HCT116 (cell line): ENCODE measurements at regions not wholly inside any gene's neighbourhood (a gene's known extent, or its start where the extent isn't known, plus 50 kb on each side); places are given as distances from the start of the nearest gene placed in this dataset.

ENCODE experiments used
- ELF1 ChIP-seq: IDR thresholded peaks from 2 replicates; pipeline ENCODE4 v1.6.1; 2012; ENCODE audit warnings: low read depth, borderline replicate concordance
- EZH2 ChIP-seq: fragments of 200-600 bp; sonication (generic); IDR thresholded peaks from 2 replicates; pipeline ENCODE4 v1.6.1; 2017; ENCODE audit warnings: antibody characterized with exemption, mixed run types
- EZH2phosphoT487 ChIP-seq: fragments of 200-600 bp; IDR thresholded peaks from 2 replicates; pipeline ENCODE4 v1.6.1; 2018; ENCODE audit warnings: antibody characterized with exemption, borderline replicate concordance
- FOSL1 ChIP-seq: IDR thresholded peaks from 2 replicates; pipeline ENCODE4 v1.6.1; 2012; ENCODE audit warnings: low read depth
- POLR2A ChIP-seq: IDR thresholded peaks from 2 replicates; pipeline ENCODE4 v1.7.0; 2011; ENCODE audit warnings: borderline replicate concordance; ENCODE audit not compliant: insufficient read depth, insufficient read length; ENCODE audit errors: extremely low read depth
- TCF7L2 ChIP-seq: IDR thresholded peaks from 2 replicates; pipeline ENCODE4 v1.7.0; 2011; ENCODE audit warnings: borderline replicate concordance, inconsistent platforms; ENCODE audit not compliant: insufficient read depth, insufficient read length; ENCODE audit errors: extremely low read depth
- YY1 ChIP-seq: IDR thresholded peaks from 2 replicates; pipeline ENCODE4 v1.6.1; 2011; ENCODE audit warnings: low read length, low read depth, moderate library complexity, mild to moderate bottlenecking; ENCODE audit not compliant: insufficient replicate concordance; ENCODE audit errors: extremely low read depth
- ZBTB33 ChIP-seq: IDR thresholded peaks from 2 replicates; pipeline ENCODE4 v1.6.1; 2011; ENCODE audit warnings: mild to moderate bottlenecking, low read length, moderate library complexity; ENCODE audit not compliant: insufficient replicate concordance; ENCODE audit errors: extremely low read depth
- ZFX ChIP-seq: fragments of 450-650 bp; IDR thresholded peaks from 2 replicates; pipeline ENCODE4 v1.6.1; 2017
- TF ChIP-seq, protein P1 (sequence below), 3 experiments: fragments of 200-600 bp in 1 of 3; sonication (generic) in 1 of 3; IDR thresholded peaks in 2 of 3; conservative IDR thresholded peaks in 1 of 3; 2 replicates each; pipeline ENCODE4 v1.5.1; 2012 to 2017; ENCODE audit warnings: low read depth in 2 of 3, low read length in 2 of 3, antibody characterized with exemption in 1 of 3, borderline replicate concordance in 1 of 3, control low read depth in 1 of 3, mild to moderate bottlenecking in 1 of 3, mixed read lengths in 1 of 3, mixed run types in 1 of 3, moderate library complexity in 1 of 3; ENCODE audit not compliant: insufficient read depth in 1 of 3
- TF ChIP-seq, protein P2 (sequence below): IDR thresholded peaks from 2 replicates; pipeline ENCODE4 v1.6.1; 2012; ENCODE audit warnings: low read depth
- TF ChIP-seq, protein P3 (sequence below): IDR thresholded peaks from 2 replicates; pipeline ENCODE4 v1.6.1; 2012

- no peak for TF ChIP-seq ZBTB33
- TF ChIP-seq EZH2: no peak
- TF ChIP-seq, protein P1, sequence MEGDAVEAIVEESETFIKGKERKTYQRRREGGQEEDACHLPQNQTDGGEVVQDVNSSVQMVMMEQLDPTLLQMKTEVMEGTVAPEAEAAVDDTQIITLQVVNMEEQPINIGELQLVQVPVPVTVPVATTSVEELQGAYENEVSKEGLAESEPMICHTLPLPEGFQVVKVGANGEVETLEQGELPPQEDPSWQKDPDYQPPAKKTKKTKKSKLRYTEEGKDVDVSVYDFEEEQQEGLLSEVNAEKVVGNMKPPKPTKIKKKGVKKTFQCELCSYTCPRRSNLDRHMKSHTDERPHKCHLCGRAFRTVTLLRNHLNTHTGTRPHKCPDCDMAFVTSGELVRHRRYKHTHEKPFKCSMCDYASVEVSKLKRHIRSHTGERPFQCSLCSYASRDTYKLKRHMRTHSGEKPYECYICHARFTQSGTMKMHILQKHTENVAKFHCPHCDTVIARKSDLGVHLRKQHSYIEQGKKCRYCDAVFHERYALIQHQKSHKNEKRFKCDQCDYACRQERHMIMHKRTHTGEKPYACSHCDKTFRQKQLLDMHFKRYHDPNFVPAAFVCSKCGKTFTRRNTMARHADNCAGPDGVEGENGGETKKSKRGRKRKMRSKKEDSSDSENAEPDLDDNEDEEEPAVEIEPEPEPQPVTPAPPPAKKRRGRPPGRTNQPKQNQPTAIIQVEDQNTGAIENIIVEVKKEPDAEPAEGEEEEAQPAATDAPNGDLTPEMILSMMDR (IDR thresholded peaks at IDR 0.05 in 2 of 3, conservative IDR thresholded peaks at IDR 0.05 in 1 of 3; ENCODE audit: borderline replicate concordance in 1 of 3, insufficient read depth in 1 of 3, low read depth in 2 of 3, low read length in 2 of 3): no peak
- TF ChIP-seq FOSL1: no peak
- no peak for TF ChIP-seq POLR2A
- TF ChIP-seq, protein P2, sequence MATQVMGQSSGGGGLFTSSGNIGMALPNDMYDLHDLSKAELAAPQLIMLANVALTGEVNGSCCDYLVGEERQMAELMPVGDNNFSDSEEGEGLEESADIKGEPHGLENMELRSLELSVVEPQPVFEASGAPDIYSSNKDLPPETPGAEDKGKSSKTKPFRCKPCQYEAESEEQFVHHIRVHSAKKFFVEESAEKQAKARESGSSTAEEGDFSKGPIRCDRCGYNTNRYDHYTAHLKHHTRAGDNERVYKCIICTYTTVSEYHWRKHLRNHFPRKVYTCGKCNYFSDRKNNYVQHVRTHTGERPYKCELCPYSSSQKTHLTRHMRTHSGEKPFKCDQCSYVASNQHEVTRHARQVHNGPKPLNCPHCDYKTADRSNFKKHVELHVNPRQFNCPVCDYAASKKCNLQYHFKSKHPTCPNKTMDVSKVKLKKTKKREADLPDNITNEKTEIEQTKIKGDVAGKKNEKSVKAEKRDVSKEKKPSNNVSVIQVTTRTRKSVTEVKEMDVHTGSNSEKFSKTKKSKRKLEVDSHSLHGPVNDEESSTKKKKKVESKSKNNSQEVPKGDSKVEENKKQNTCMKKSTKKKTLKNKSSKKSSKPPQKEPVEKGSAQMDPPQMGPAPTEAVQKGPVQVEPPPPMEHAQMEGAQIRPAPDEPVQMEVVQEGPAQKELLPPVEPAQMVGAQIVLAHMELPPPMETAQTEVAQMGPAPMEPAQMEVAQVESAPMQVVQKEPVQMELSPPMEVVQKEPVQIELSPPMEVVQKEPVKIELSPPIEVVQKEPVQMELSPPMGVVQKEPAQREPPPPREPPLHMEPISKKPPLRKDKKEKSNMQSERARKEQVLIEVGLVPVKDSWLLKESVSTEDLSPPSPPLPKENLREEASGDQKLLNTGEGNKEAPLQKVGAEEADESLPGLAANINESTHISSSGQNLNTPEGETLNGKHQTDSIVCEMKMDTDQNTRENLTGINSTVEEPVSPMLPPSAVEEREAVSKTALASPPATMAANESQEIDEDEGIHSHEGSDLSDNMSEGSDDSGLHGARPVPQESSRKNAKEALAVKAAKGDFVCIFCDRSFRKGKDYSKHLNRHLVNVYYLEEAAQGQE: no peak
- TF ChIP-seq TCF7L2: no peak
- TF ChIP-seq EZH2phosphoT487: no peak
- no peak for TF ChIP-seq ELF1
- TF ChIP-seq ZFX: no peak
- no peak for TF ChIP-seq YY1
- TF ChIP-seq, protein P3, sequence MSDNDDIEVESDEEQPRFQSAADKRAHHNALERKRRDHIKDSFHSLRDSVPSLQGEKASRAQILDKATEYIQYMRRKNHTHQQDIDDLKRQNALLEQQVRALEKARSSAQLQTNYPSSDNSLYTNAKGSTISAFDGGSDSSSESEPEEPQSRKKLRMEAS: no peak
Measured at GRCh38 chr2:156191527-156191926, 141.0 kb downstream of the NR4A2 start.
